ENCODE measurements at regions not wholly inside any gene's neighbourhood (a gene's known extent, or its start where the extent isn't known, plus 50 kb on each side); places are given as distances from the start of the nearest gene placed in this dataset.

DNA sequence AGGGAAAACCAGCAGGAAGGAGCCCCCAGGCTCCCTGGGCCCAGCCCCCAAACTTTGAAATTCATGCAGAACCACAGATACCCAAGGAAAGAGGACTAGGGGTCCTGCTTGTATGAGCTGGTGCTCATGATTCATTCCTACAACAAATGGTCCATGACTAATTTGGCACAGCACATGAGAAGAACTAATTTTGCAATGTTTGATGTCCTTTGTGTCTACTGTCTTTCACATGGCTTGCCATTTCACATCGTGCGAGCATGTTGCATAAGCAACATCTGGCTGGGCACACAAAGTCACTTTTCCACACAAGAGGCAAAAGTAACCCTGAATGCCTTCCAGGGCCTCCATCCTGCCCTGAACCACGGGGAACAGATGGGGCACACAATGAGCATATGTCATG, 149.6 kb upstream of the APCDD1 start:
- TF ChIP-seq CTCF (IDR thresholded peaks at IDR 0.05; ENCODE audit: poor library complexity) (no peak), EZH2 (IDR thresholded peaks at IDR 0.05; ENCODE audit: borderline replicate concordance) (no peak)

All from hepatocyte (in vitro differentiated cells).